Bone marrow (tissue), 2 donors: ENCODE measurements at regions not wholly inside any gene's neighbourhood (a gene's known extent, or its start where the extent isn't known, plus 50 kb on each side); places are given as distances from the start of the nearest gene placed in this dataset.

ENCODE experiments used
- DNase-seq, 2 donors: peaks; one replicate each; lab custom pipeline; 2025; lab: John Stamatoyannopoulos, UW

GRCh38 chr2:196444442-196444841 is 195.1 kb upstream of the CCDC150 start:
- DNase-seq: no peak

- DNase-seq: no peak
These were observed 193.5 kb upstream of the CCDC150 start for GRCh38 chr2:196445991-196446390.

- no peak for DNase-seq
These were observed 191.0 kb upstream of the CCDC150 start for GRCh38 chr2:196448407-196449079.

GRCh38 chr2:196449083-196449482 is 190.4 kb upstream of the CCDC150 start:
- no peak for DNase-seq

- no peak for DNase-seq
These were observed 186.8 kb upstream of the CCDC150 start for GRCh38 chr2:196452758-196453157.

GRCh38 chr2:196453613-196454047 is 185.9 kb upstream of the CCDC150 start:
- DNase-seq: no peak

GRCh38 chr2:196454492-196454891 is 185.0 kb upstream of the CCDC150 start:
- DNase-seq: no peak

- no peak for DNase-seq
These were observed 180.0 kb upstream of the CCDC150 start for GRCh38 chr2:196459539-196459938.

- DNase-seq: no peak
These were observed 175.8 kb upstream of the CCDC150 start for GRCh38 chr2:196463706-196464105.

- no peak for DNase-seq
These were observed 175.2 kb upstream of the CCDC150 start for GRCh38 chr2:196464311-196464710.

- no peak for DNase-seq
These were observed 172.9 kb upstream of the CCDC150 start for GRCh38 chr2:196466581-196466980.

- DNase-seq: no peak
These were observed 171.1 kb upstream of the CCDC150 start for GRCh38 chr2:196468394-196468793.

GRCh38 chr2:196473617-196474016 is 165.9 kb upstream of the CCDC150 start:
- no peak for DNase-seq

- DNase-seq: no peak
These were observed 163.9 kb upstream of the CCDC150 start for GRCh38 chr2:196475611-196476010.

GRCh38 chr2:196478588-196478987 is 160.9 kb upstream of the CCDC150 start:
- no peak for DNase-seq

- no peak for DNase-seq
These were observed 160.2 kb upstream of the CCDC150 start for GRCh38 chr2:196479350-196479749.

GRCh38 chr2:196480653-196481323 is 158.7 kb upstream of the CCDC150 start:
- no peak for DNase-seq

GRCh38 chr2:196481324-196481697 is 158.2 kb upstream of the CCDC150 start:
- DNase-seq: no peak

- no peak for DNase-seq
These were observed 157.1 kb upstream of the CCDC150 start for GRCh38 chr2:196482119-196483065.

GRCh38 chr2:196486146-196486545 is 153.4 kb upstream of the CCDC150 start:
- DNase-seq: no peak

- DNase-seq: no peak
These were observed 152.1 kb upstream of the CCDC150 start for GRCh38 chr2:196487417-196487816.

- no peak for DNase-seq
These were observed 150.1 kb upstream of the CCDC150 start for GRCh38 chr2:196489371-196489770.

- no peak for DNase-seq
These were observed 146.6 kb upstream of the CCDC150 start for GRCh38 chr2:196492946-196493345.
